PC-9 (cell line): ENCODE measurements at regions not wholly inside any gene's neighbourhood (a gene's known extent, or its start where the extent isn't known, plus 50 kb on each side); places are given as distances from the start of the nearest gene placed in this dataset.

ENCODE experiments used
- BruUV-seq: library from RNA; stranded (reverse); fragments of 400-500 nt; replicated peaks from 2 replicates; lab custom pipeline; 2021; lab: Mats Ljungman, UMichigan
- CTCF ChIA-PET: fragments of 300-600 bp; sonication (Branson Sonifier 250); formaldehyde crosslinking; loops from one replicate; lab custom pipeline; 2022; ENCODE audit warnings: antibody characterized with exemption; lab: Charles Lee
- POLR2A ChIA-PET: fragments of 300-600 bp; sonication (Branson Sonifier 250); formaldehyde crosslinking; loops from one replicate; lab custom pipeline; 2022; ENCODE audit warnings: antibody characterized with exemption; ENCODE audit not compliant: unreplicated experiment; lab: Charles Lee
- DNase-seq, 2 experiments: peaks; one replicate each; pipeline versions ENCODE4 v3.0.0 to v3.0.0-alpha.2; 2015 to 2022; ENCODE audit warnings: mixed read lengths in 1 of 2
- H2AFZ ChIP-seq: fragments of 200-600 bp; sonication (generic); 2 replicates; pipeline ENCODE4 v1.8.1; 2017; ENCODE audit warnings: antibody characterized with exemption
- H3F3A ChIP-seq: fragments of 200-600 bp; sonication (generic); 2 replicates; pipeline ENCODE4 v1.8.1; 2017; ENCODE audit warnings: antibody characterized with exemption, mild to moderate bottlenecking, low read depth; ENCODE audit not compliant: insufficient read depth
- H3K27ac ChIP-seq: fragments of 200-600 bp; sonication (generic); 2 replicates; pipeline ENCODE4 v1.6.1; 2016; ENCODE audit warnings: mixed run types
- H3K27me3 ChIP-seq: fragments of 200-600 bp; sonication (generic); 2 replicates; pipeline ENCODE4 v1.6.1; 2016; ENCODE audit warnings: low read depth, mixed run types; ENCODE audit not compliant: insufficient read depth
- H3K36me3 ChIP-seq: fragments of 200-600 bp; sonication (generic); 2 replicates; pipeline ENCODE4 v1.6.1; 2016; ENCODE audit warnings: low read depth, mixed run types
- H3K4me1 ChIP-seq: fragments of 200-600 bp; sonication (generic); replicated peaks from 2 replicates; pipeline ENCODE4 v1.6.1; 2016; ENCODE audit warnings: mixed run types; ENCODE audit not compliant: insufficient read depth
- H3K4me2 ChIP-seq: fragments of 200-600 bp; sonication (generic); 2 replicates; pipeline ENCODE4 v1.6.1; 2017; ENCODE audit warnings: mixed run types
- H3K4me3 ChIP-seq: fragments of 200-600 bp; sonication (generic); 2 replicates; pipeline ENCODE4 v1.6.1; 2016; ENCODE audit warnings: mixed run types
- H3K79me2 ChIP-seq: fragments of 200-600 bp; sonication (generic); 2 replicates; pipeline ENCODE4 v1.6.1; 2017; ENCODE audit warnings: low read depth, mixed run types
- H3K9me2 ChIP-seq: fragments of 200-600 bp; sonication (generic); 2 replicates; pipeline ENCODE4 v1.8.1; 2017; ENCODE audit warnings: mild to moderate bottlenecking; ENCODE audit not compliant: insufficient read depth
- H3K9me3 ChIP-seq: fragments of 200-600 bp; sonication (generic); 2 replicates; pipeline ENCODE4 v1.8.1; 2016; ENCODE audit warnings: low read depth; ENCODE audit not compliant: insufficient read depth
- H4K20me1 ChIP-seq: fragments of 200-600 bp; sonication (generic); 2 replicates; pipeline ENCODE4 v1.8.1; 2017; ENCODE audit not compliant: insufficient read depth
- CTCF ChIP-seq: fragments of 200-600 bp; sonication (generic); conservative IDR thresholded peaks from 2 replicates; pipeline ENCODE4 v1.6.1; 2017; ENCODE audit warnings: mixed run types, antibody characterized with exemption, mild to moderate bottlenecking, moderate library complexity
- EZH2 ChIP-seq: fragments of 200-600 bp; sonication (generic); IDR thresholded peaks from 2 replicates; pipeline ENCODE4 v1.8.0; 2017; ENCODE audit warnings: antibody characterized with exemption, low read depth
- intact Hi-C: fragments of 100-400 bp; cut with micrococcal nuclease; formaldehyde crosslinking; loops from one replicate; pipeline ENCODE4 v1.10.0; 2022; ENCODE audit not compliant: unreplicated experiment

DNA sequence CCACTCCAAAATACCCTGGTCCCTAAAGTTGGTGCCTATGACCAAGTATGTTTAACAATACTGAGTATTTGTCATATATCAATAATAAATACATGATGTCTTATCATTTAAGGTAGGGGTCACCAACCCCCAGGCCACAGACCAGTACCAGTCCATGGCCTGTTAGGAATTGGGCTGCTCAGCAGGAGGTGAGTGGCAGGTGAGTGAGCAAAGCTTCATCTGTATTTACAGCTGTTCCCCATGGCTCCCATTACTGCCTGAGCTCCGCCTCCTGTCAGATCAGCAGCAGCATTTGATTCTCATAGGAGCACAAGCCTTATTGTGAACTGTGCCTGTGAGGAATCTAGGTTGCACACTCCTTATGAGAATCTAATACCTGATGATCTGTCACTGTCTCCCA, 126.2 kb downstream of the HNRNPD start:
- BruUV-seq: no TSS peak
- intact Hi-C loops: no loop called here

GRCh38 chr4:82247171-82247570, 126.6 kb downstream of the HNRNPD start:
- H3K4me2 ChIP-seq: no peak overlapping the region
- no peaks in the 10 kb centered on the region for H3F3A ChIP-seq
- no peaks in the 10 kb centered on the region for H3K27me3 ChIP-seq
- no TSS peak for BruUV-seq
- no peaks in the 10 kb centered on the region for H3K9me2 ChIP-seq
- TF ChIP-seq CTCF (no peak), EZH2 (no peak)
- H3K4me3 ChIP-seq: no peak overlapping the region
- H3K4me1 ChIP-seq: no peaks in the 10 kb centered on the region
- DNase-seq: no peak
- no peak overlapping the region for H2AFZ ChIP-seq
- H3K9me3 ChIP-seq: no peaks in the 10 kb centered on the region
- CTCF ChIA-PET: no interaction called here
- intact Hi-C loops: no loop called here
- H3K27ac ChIP-seq: no peak overlapping the region
- no peaks in the 10 kb centered on the region for H4K20me1 ChIP-seq
- H3K36me3 ChIP-seq: no peaks in the 10 kb centered on the region
- POLR2A ChIA-PET: no interaction called here
- no peaks in the 10 kb centered on the region for H3K79me2 ChIP-seq

More for the DNA sequence above, 126.2 kb downstream of the HNRNPD start:
- CTCF ChIA-PET: no interaction called here
- DNase-seq: no peak
- TF ChIP-seq CTCF: no peak
- TF ChIP-seq EZH2: no peak
- Histone ChIP-seq H3K4me3 (no peak overlapping the region), H3K79me2 (no peaks in the 10 kb centered on the region), H3K4me2 (no peak overlapping the region), H3F3A (no peaks in the 10 kb centered on the region), H4K20me1 (no peaks in the 10 kb centered on the region), H3K9me3 (no peaks in the 10 kb centered on the region), H3K27ac (no peak overlapping the region), H3K27me3 (no peaks in the 10 kb centered on the region), H2AFZ (no peak overlapping the region), H3K36me3 (no peaks in the 10 kb centered on the region), H3K4me1 (no peaks in the 10 kb centered on the region), H3K9me2 (no peaks in the 10 kb centered on the region)
- POLR2A ChIA-PET: no interaction called here

DNA sequence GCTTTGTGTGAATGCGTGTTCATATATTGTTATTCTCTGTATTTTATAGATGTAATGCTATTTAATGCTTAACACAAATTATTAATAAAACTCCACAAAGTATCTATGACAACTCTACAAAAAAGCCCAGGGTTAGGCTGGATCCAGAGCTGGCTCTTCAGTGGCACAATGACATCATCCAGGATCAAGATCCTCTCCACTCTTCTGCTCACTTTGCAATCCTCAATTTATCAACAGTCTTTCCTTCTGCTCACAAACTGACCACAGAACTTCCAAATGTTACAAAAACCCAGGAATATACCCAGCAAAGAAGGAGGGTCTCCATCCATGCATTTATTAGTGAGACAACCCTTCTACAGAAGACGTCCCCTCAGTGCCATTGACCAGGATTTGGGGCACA, 132.3 kb downstream of the HNRNPD start:
- Histone ChIP-seq H3K4me3 (no peak overlapping the region), H3K9me2 (no peaks in the 10 kb centered on the region), H3K79me2 (no peaks in the 10 kb centered on the region), H3F3A (no peaks in the 10 kb centered on the region), H3K4me1 (no peaks in the 10 kb centered on the region), H3K4me2 (no peak overlapping the region), H3K27ac (no peak overlapping the region), H4K20me1 (no peaks in the 10 kb centered on the region), H3K36me3 (no peaks in the 10 kb centered on the region), H3K9me3 (no peaks in the 10 kb centered on the region), H3K27me3 (no peaks in the 10 kb centered on the region), H2AFZ (no peak overlapping the region)
- BruUV-seq: no TSS peak
- DNase-seq: no peak
- TF ChIP-seq EZH2 (no peak), CTCF (no peak)
- ChIA-PET POLR2A (no interaction called here), CTCF (no interaction called here)
- intact Hi-C loops: no loop called here
